ENCODE measurements at regions not wholly inside any gene's neighbourhood (a gene's known extent, or its start where the extent isn't known, plus 50 kb on each side); places are given as distances from the start of the nearest gene placed in this dataset.
"Not testable (repeated sequence)": the region's sequence is repeated elsewhere in the genome, so short reads cannot be mapped to it uniquely, and the experiment has no call there.

GRCh38 chr5:7250611-7251010, 145.3 kb upstream of the ADCY2 start:
- H3K9me3 ChIP-seq, result no peaks in the 10 kb centered on the region
- H3K4me1 ChIP-seq, result no peaks in the 10 kb centered on the region
- TF ChIP-seq Cebpa-rat (IDR thresholded peaks at IDR 0.05), result no peak
- no peak overlapping the region for H3K27ac ChIP-seq
- H3K27me3 ChIP-seq, result no peaks in the 10 kb centered on the region
- H4K20me1 ChIP-seq, result no peaks in the 10 kb centered on the region
- no peak overlapping the region for H3K4me3 ChIP-seq
- no peaks in the 10 kb centered on the region for H3K36me3 ChIP-seq
- no peak overlapping the region for H3K9ac ChIP-seq
- H3K4me2 ChIP-seq, result no peak overlapping the region

DNA sequence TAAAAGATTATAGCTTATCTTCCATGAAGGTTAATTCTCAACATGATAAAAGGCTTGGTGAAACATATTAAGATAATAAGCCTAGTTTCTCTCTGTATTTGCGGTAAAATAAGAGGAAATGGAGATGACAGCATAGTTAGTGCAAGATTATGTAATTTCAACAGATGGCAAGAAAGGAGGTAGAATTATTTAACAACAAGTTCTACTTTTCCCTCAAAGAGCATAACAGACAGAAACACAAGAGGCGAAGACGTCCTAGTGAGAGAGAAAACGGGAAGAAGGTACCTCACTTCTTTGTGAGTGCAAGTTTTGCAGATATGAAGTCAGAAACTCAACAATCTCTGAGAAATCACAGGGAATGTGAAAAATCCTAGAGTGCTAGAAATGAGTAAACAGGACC, 144.8 kb upstream of the ADCY2 start:
- Histone ChIP-seq H3K27ac (no peak overlapping the region), H3K27me3 (no peaks in the 10 kb centered on the region), H3K4me3 (no peak overlapping the region), H3K4me2 (no peak overlapping the region), H3K36me3 (no peaks in the 10 kb centered on the region), H4K20me1 (no peaks in the 10 kb centered on the region), H3K9ac (no peak overlapping the region), H3K4me1 (no peaks in the 10 kb centered on the region), H3K9me3 (no peaks in the 10 kb centered on the region)
- no peak for TF ChIP-seq Cebpa-rat (IDR thresholded peaks at IDR 0.05)

- no peak for TF ChIP-seq Cebpa-rat (IDR thresholded peaks at IDR 0.05)
- H3K36me3 ChIP-seq, result no peaks in the 10 kb centered on the region
- no peaks in the 10 kb centered on the region for H4K20me1 ChIP-seq
- no peak overlapping the region for H3K9ac ChIP-seq
- peaks cover 7% of the 10 kb centered on the region; the same call in 1 of the 2 replicates for H3K9me3 ChIP-seq
- no peak overlapping the region for H3K4me2 ChIP-seq
- no peaks in the 10 kb centered on the region for H3K27me3 ChIP-seq
- H3K4me1 ChIP-seq, result no peaks in the 10 kb centered on the region
- no peak overlapping the region for H3K4me3 ChIP-seq
- no peak overlapping the region for H3K27ac ChIP-seq
Observed at GRCh38 chr5:7261049-7261448, 134.9 kb upstream of the ADCY2 start.

GRCh38 chr5:7261900-7262299, 134.0 kb upstream of the ADCY2 start:
- no peak for TF ChIP-seq Cebpa-rat (IDR thresholded peaks at IDR 0.05)
- no peak overlapping the region for H3K4me2 ChIP-seq
- H3K4me1 ChIP-seq, result no peaks in the 10 kb centered on the region
- H4K20me1 ChIP-seq, result no peaks in the 10 kb centered on the region
- H3K27me3 ChIP-seq, result no peaks in the 10 kb centered on the region
- no peaks in the 10 kb centered on the region for H3K36me3 ChIP-seq
- peaks cover 7% of the 10 kb centered on the region; the same call in 1 of the 2 replicates for H3K9me3 ChIP-seq
- no peak overlapping the region for H3K4me3 ChIP-seq
- H3K27ac ChIP-seq, result no peak overlapping the region
- H3K9ac ChIP-seq, result no peak overlapping the region

DNA sequence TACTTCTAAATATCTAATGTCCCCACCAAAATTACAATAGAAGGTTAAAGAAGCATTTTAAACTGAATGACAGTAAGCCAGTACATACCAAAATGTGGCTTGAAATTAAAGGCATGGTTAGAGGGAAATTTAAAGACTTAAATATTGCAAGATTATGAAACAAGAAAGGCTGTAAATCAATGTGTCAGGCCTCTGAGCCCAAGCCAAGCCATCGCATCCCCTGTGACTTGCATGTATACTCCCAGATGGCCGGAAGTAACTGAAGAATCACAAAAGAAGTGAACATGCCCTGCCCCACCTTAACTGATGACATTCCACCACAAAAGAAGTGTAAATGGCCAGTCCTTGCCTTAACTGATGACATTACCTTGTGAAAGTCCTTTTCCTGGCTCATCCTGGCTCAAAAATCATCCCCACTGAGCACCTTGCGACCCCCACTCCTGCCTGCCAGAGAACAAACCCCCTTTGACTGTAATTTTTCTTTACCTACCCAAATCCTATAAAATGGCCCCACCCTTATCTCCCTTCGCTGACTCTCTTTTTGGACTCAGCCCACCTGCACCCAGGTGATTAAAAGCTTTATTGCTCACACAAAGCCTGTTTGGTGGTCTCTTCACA, 132.4 kb upstream of the ADCY2 start:
- H4K20me1 ChIP-seq, H3K9ac ChIP-seq, H3K4me1 ChIP-seq, H3K27me3 ChIP-seq, H3K9me3 ChIP-seq, H3K36me3 ChIP-seq, H3K27ac ChIP-seq, H3K4me2 ChIP-seq, H3K4me3 ChIP-seq: not testable (repeated sequence)

DNA sequence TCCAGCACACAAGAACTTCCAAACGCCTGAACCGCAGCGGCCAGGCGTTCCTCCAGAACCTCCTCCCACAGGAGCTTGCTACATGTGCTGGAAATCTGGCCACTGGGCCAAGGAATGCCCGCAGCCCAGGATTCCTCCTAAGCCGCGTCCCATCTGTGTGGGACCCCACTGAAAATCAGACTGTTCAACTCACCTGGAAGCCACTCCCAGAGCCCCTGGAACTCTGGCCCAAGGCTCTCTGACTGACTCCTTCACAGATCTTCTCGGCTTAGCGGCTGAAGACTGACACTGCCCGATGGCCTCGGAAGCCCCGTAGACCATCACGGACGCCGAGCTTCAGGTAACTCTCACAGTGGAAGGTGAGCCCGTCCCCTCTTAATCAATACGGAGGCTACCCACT, 130.2 kb upstream of the ADCY2 start:
- not testable (repeated sequence) for H3K36me3 ChIP-seq, H3K27me3 ChIP-seq, H3K4me3 ChIP-seq, H3K4me1 ChIP-seq, H3K27ac ChIP-seq, H3K9me3 ChIP-seq, H3K9ac ChIP-seq, H3K4me2 ChIP-seq, H4K20me1 ChIP-seq

DNA sequence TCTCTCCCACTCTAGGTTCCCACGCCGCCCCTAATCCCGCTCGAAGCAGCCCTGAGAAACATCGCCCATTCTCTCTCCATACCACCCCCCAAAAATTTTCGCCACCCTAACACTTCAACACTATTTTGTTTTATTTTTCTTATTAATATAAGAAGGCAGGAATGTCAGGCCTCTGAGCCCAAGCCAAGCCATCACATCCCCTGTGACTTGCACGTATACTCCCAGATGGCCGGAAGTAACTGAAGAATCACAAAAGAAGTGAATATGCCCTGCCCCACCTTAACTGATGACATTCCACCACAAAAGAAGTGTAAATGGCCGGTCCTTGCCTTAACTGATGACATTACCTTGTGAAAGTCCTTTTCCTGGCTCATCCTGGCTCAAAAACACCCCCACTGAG, 127.2 kb upstream of the ADCY2 start:
- not testable (repeated sequence) for H3K4me3 ChIP-seq, H3K9ac ChIP-seq, H3K9me3 ChIP-seq, H3K4me1 ChIP-seq, H4K20me1 ChIP-seq, H3K27me3 ChIP-seq, H3K27ac ChIP-seq, H3K36me3 ChIP-seq, H3K4me2 ChIP-seq

DNA sequence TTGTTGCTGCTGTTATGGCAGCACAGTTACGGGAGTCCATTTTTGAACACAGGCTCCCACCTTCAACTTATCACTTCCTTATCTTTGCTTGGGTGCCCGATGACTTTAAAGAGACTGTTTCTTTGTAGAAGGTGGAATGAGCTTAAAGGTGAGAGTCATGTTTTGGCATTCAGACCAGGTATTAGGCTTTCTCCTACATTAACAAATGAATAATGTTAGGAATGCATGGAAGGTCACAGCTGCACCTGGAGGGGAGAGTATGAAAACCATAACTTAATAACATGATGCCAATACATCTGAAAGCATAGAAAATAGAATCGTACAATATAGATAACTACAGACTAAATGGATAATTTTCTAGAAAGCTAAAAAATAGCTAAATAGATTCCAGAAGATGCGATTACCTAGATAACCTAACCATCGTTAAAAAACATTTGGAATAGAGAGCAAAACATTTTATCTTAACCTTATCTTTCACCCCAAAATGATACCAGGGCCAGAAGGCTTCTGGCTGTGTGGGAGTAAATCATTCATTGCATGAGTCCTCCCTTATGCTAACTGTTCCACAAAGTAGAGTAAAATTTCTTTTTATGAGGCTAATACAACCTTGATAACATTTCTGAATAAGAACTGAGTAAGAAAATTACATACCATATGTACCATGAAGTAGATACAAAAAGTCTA, 126.2 kb upstream of the ADCY2 start:
- TF ChIP-seq Cebpa-rat (IDR thresholded peaks at IDR 0.05), result no peak
- Histone ChIP-seq H3K36me3 (no peaks in the 10 kb centered on the region), H3K9ac (no peak overlapping the region), H3K4me3 (no peak overlapping the region), H3K27me3 (no peaks in the 10 kb centered on the region), H3K9me3 (no peaks in the 10 kb centered on the region), H3K4me2 (no peak overlapping the region), H3K27ac (no peak overlapping the region), H3K4me1 (no peaks in the 10 kb centered on the region), H4K20me1 (no peaks in the 10 kb centered on the region)

- no peak overlapping the region for H3K27ac ChIP-seq
Observed at GRCh38 chr5:7271435-7272084, 124.4 kb upstream of the ADCY2 start.

DNA sequence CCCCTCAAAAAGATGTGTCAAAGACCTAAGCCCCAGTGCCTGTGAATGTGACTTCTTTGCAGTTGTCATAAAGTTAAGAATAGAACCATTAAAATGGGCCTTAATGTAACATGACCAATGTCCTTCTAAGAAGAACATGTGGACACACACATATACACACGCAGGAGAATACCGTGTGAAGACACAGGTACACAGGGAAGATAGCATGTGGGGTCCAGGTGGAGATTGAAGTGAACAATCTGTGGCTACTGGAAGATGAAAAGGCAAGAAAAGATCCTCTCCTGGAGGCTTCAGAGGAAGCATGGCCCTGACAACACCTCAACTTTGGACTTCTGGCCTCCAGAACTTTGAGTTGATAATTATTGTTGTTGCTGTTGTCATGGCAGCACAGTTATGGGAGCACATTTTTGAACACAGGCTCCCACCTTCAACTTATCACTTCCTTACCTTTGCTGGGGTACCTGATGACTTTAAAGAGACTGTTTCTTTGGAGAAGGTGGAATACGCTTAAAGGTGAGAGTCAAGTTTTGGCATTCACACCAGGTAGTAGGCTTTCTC, 123.5 kb upstream of the ADCY2 start:
- H3K36me3 ChIP-seq, result no peaks in the 10 kb centered on the region
- no peak for TF ChIP-seq Cebpa-rat (IDR thresholded peaks at IDR 0.05)
- H3K27ac ChIP-seq, result no peak overlapping the region
- no peaks in the 10 kb centered on the region for H3K4me1 ChIP-seq
- no peaks in the 10 kb centered on the region for H3K9me3 ChIP-seq
- no peak overlapping the region for H3K4me3 ChIP-seq
- H3K27me3 ChIP-seq, result no peaks in the 10 kb centered on the region
- no peak overlapping the region for H3K4me2 ChIP-seq
- H4K20me1 ChIP-seq, result no peaks in the 10 kb centered on the region
- no peak overlapping the region for H3K9ac ChIP-seq

More at GRCh38 chr5:7271435-7272084, 124.4 kb upstream of the ADCY2 start:
- Histone ChIP-seq H3K9ac (no peak overlapping the region), H3K4me1 (no peaks in the 10 kb centered on the region), H3K4me3 (no peak overlapping the region), H3K36me3 (no peaks in the 10 kb centered on the region), H4K20me1 (no peaks in the 10 kb centered on the region), H3K4me2 (no peak overlapping the region), H3K9me3 (no peaks in the 10 kb centered on the region), H3K27me3 (no peaks in the 10 kb centered on the region)
- TF ChIP-seq Cebpa-rat (IDR thresholded peaks at IDR 0.05), result no peak
